ENCODE measurements at regions not wholly inside any gene's neighbourhood (a gene's known extent, or its start where the extent isn't known, plus 50 kb on each side); places are given as distances from the start of the nearest gene placed in this dataset.
"Not testable (repeated sequence)": the region's sequence is repeated elsewhere in the genome, so short reads cannot be mapped to it uniquely, and the experiment has no call there.

- not testable (repeated sequence) for H3K4me3 ChIP-seq (ENCODE audit: severe bottlenecking); ATAC-seq (ENCODE audit: low read depth); H3K36me3 ChIP-seq (ENCODE audit: low read depth); H3K4me1 ChIP-seq (ENCODE audit: insufficient read depth, poor library complexity, severe bottlenecking); DNase-seq (ENCODE audit: low spot score); H3K27ac ChIP-seq (ENCODE audit: poor library complexity, severe bottlenecking); H3K9me3 ChIP-seq (ENCODE audit: severe bottlenecking); H3K27me3 ChIP-seq (ENCODE audit: insufficient read depth, poor library complexity, severe bottlenecking)
Measured at GRCh38 chrY:18836643-18837042, 63.1 kb upstream of the HSFY2 start.
